ENCODE measurements at regions not wholly inside any gene's neighbourhood (a gene's known extent, or its start where the extent isn't known, plus 50 kb on each side); places are given as distances from the start of the nearest gene placed in this dataset.

DNA sequence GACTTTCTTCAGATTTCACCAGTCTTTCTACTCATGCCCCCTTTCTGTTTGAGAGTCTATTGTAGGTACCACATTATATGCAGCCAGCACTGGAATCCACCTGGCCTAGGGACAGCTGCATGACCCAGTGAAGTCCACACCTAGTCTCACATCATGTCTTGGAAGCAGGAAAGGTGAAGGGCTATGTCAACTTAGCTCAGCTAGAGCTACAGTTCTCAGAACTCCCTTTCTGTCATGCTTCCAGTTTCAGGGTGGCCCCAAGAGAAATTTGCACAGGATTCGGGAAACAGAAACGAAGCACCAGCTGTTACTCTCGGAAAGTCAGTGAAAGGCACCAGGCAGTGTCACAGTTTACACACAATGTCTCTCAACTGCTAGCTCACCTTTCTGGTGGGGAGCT, 51.6 kb upstream of the NLRP1 start:
- no peak for DNase-seq (ENCODE audit: low spot score)
- in situ Hi-C loops (cut with MboI; ENCODE audit: low sequenced_read_pairs, unreplicated experiment), result no loop called here
- TF ChIP-seq, protein P1, sequence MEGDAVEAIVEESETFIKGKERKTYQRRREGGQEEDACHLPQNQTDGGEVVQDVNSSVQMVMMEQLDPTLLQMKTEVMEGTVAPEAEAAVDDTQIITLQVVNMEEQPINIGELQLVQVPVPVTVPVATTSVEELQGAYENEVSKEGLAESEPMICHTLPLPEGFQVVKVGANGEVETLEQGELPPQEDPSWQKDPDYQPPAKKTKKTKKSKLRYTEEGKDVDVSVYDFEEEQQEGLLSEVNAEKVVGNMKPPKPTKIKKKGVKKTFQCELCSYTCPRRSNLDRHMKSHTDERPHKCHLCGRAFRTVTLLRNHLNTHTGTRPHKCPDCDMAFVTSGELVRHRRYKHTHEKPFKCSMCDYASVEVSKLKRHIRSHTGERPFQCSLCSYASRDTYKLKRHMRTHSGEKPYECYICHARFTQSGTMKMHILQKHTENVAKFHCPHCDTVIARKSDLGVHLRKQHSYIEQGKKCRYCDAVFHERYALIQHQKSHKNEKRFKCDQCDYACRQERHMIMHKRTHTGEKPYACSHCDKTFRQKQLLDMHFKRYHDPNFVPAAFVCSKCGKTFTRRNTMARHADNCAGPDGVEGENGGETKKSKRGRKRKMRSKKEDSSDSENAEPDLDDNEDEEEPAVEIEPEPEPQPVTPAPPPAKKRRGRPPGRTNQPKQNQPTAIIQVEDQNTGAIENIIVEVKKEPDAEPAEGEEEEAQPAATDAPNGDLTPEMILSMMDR (IDR thresholded peaks at IDR 0.05; ENCODE audit: borderline replicate concordance, control extremely low read depth, extremely low read depth, insufficient read depth, missing control alignments), result no peak

DNA sequence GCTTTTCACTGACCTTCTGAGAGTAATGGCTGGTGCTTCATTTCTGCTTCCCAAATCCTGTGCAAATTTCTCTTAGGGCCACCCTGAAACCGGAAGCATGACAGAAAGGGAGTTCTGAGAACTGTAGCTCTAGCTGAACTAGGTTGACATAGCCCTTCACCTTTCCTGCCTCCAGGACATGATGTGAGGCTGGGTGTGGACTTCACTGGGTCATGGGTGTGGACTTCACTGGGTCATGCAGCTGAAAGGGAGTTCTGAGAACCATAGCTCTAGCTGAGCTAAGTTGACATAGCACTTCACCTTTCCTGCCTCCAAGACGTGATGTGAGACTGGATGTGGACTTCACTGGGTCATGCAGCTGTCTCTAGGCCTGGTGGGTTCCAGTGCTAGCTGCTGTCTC, 54.3 kb upstream of the NLRP1 start:
- in situ Hi-C loops (cut with MboI; ENCODE audit: low sequenced_read_pairs, unreplicated experiment), result no loop called here
- TF ChIP-seq, protein P1 (IDR thresholded peaks at IDR 0.05; ENCODE audit: borderline replicate concordance, control extremely low read depth, extremely low read depth, insufficient read depth, missing control alignments), result no peak
- DNase-seq (ENCODE audit: low spot score), result no peak

- DNase-seq (ENCODE audit: low spot score), result no peak
- in situ Hi-C loops (cut with MboI; ENCODE audit: low sequenced_read_pairs, unreplicated experiment), result no loop called here
- TF ChIP-seq, protein P1 (IDR thresholded peaks at IDR 0.05; ENCODE audit: borderline replicate concordance, control extremely low read depth, extremely low read depth, insufficient read depth, missing control alignments), result no peak
These were observed 56.4 kb upstream of the NLRP1 start for GRCh38 chr17:5640726-5641125.

DNA sequence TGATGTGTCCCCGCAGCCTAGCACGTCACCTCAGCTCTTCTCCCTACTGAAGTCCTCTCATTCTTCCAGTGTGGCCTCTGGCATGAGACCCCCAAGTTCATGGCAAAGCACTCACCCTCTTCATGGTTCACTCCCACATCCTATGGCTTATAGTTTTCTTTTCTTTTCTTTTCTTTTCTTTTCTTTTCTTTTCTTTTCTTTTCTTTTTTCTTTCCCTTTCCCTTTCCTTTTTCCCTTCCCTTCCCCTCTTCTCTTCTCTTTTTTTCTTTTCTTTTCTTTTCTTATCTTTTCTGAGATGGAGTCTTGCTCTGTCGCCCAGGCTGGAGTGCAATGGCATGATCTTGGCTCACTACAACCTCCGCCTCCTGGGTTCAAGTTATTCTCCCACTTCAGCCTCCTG, 58.4 kb upstream of the NLRP1 start:
- TF ChIP-seq, protein P1 (IDR thresholded peaks at IDR 0.05; ENCODE audit: borderline replicate concordance, control extremely low read depth, extremely low read depth, insufficient read depth, missing control alignments), result no peak
- no peak for DNase-seq (ENCODE audit: low spot score)
- in situ Hi-C loops (cut with MboI; ENCODE audit: low sequenced_read_pairs, unreplicated experiment), result no loop called here

DNA sequence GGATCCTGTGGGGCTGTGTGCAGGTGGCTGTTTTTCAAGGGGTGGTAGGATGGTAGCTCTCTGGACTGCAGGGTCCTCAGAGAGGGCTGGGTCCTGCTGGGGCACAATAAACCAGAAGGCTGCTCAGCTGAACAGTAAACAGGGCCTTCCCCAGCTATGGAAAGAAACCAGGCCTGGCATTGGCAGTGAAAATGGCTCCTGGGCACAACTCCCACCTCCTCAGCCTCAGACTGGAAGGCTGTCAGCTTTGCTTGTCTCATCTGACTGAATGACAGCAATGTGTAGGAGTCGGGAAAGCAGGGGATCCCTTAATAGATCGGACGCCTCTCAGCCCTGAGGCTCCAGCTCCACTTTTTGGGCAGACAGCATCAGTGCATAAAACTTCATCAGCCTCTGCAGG, 59.8 kb upstream of the NLRP1 start:
- TF ChIP-seq, protein P1 (IDR thresholded peaks at IDR 0.05; ENCODE audit: borderline replicate concordance, control extremely low read depth, extremely low read depth, insufficient read depth, missing control alignments), result no peak
- in situ Hi-C loops (cut with MboI; ENCODE audit: low sequenced_read_pairs, unreplicated experiment), result no loop called here

GRCh38 chr17:5651348-5651747, 67.0 kb upstream of the NLRP1 start:
- TF ChIP-seq, protein P1 (IDR thresholded peaks at IDR 0.05; ENCODE audit: borderline replicate concordance, control extremely low read depth, extremely low read depth, insufficient read depth, missing control alignments), result no peak
- no peak for DNase-seq (ENCODE audit: low spot score)
- in situ Hi-C loops (cut with MboI; ENCODE audit: low sequenced_read_pairs, unreplicated experiment), result no loop called here

More for the DNA sequence above, 59.8 kb upstream of the NLRP1 start:
- DNase-seq (ENCODE audit: low spot score), result no peak
